ENCODE measurements at regions not wholly inside any gene's neighbourhood (a gene's known extent, or its start where the extent isn't known, plus 50 kb on each side); places are given as distances from the start of the nearest gene placed in this dataset.

- peak; percentile 36 for ATAC-seq
- intact Hi-C loops (cut with DNase I) = no loop called here
- no peak for DNase-seq (ENCODE audit: low spot score)
These were observed 57.1 kb upstream of the RHOBTB1 start for GRCh38 chr10:61000769-61001730.

- DNase-seq (ENCODE audit: low spot score) = no peak
- intact Hi-C loops (cut with DNase I) = loop anchor here (5.0 kb wide), 1 partner anchor 1242 kb away; no protein-coding TSS in a partner anchor
- ATAC-seq = no peak
These were observed 54.9 kb upstream of the RHOBTB1 start for GRCh38 chr10:60998932-60999331.

- DNase-seq (ENCODE audit: low spot score) (no peak), ATAC-seq (no peak)
- intact Hi-C loops (cut with DNase I) = no loop called here
These were observed 50.1 kb upstream of the RHOBTB1 start for GRCh38 chr10:60994128-60994527.

All from sciatic nerve (tissue), 2 donors.